ENCODE measurements at regions not wholly inside any gene's neighbourhood (a gene's known extent, or its start where the extent isn't known, plus 50 kb on each side); places are given as distances from the start of the nearest gene placed in this dataset.

GRCh38 chr7:25622695-25623094, 394.4 kb upstream of the NPVF start:
- TF ChIP-seq CTCF (IDR thresholded peaks at IDR 0.05) (no peak), POLR2A (IDR thresholded peaks at IDR 0.05) (no peak)

All from testis (tissue), 2 donors.